VCaP (cell line): ENCODE measurements at regions not wholly inside any gene's neighbourhood (a gene's known extent, or its start where the extent isn't known, plus 50 kb on each side); places are given as distances from the start of the nearest gene placed in this dataset.

Source experiments
- H3K27ac ChIP-seq: fragments of 450-650 bp; 2 replicates; pipeline ENCODE4 v1.5.1; 2017
- CTCF ChIP-seq: fragments of 450-650 bp; conservative IDR thresholded peaks from 2 replicates; pipeline ENCODE4 v1.5.1; 2017; ENCODE audit warnings: mild to moderate bottlenecking, moderate library complexity

GRCh38 chr20:11438412-11438811, 479.3 kb upstream of the BTBD3 start:
- TF ChIP-seq CTCF = 0 out of 2 replicates have a peak, but pooled peaks have one; percentile 28
- H3K27ac ChIP-seq = no peak overlapping the region

GRCh38 chr20:11443382-11444119, 474.1 kb upstream of the BTBD3 start:
- TF ChIP-seq CTCF = no peak
- no peak overlapping the region for H3K27ac ChIP-seq

- H3K27ac ChIP-seq = no peak overlapping the region
- no peak for TF ChIP-seq CTCF
These were observed 472.5 kb upstream of the BTBD3 start for GRCh38 chr20:11445161-11445560.

- TF ChIP-seq CTCF = no peak
- no peak overlapping the region for H3K27ac ChIP-seq
These were observed 471.8 kb upstream of the BTBD3 start for GRCh38 chr20:11445891-11446290.

- H3K27ac ChIP-seq = no peak overlapping the region
- TF ChIP-seq CTCF = no peak
These were observed 470.2 kb upstream of the BTBD3 start for GRCh38 chr20:11447371-11448100.

- no peak for TF ChIP-seq CTCF
- H3K27ac ChIP-seq = no peak overlapping the region
These were observed 469.1 kb upstream of the BTBD3 start for GRCh38 chr20:11448554-11448953.

- no peak for TF ChIP-seq CTCF
- H3K27ac ChIP-seq = no peak overlapping the region
These were observed 465.9 kb upstream of the BTBD3 start for GRCh38 chr20:11451793-11452291.
